ENCODE measurements at regions not wholly inside any gene's neighbourhood (a gene's known extent, or its start where the extent isn't known, plus 50 kb on each side); places are given as distances from the start of the nearest gene placed in this dataset.

GRCh38 chr16:86909359-86910160 is 331.2 kb downstream of the FOXL1 start:
- POLR2A ChIA-PET: no interaction called here
- H3K9me3 ChIP-seq: no peaks in the 10 kb centered on the region
- TF ChIP-seq HOXA7 (CRISPR knock-in tag; IDR thresholded peaks at IDR 0.05): no peak
- TF ChIP-seq FOSB (CRISPR knock-in tag; IDR thresholded peaks at IDR 0.05): no peak
- no peak for TF ChIP-seq SREBF2 (IDR thresholded peaks at IDR 0.05)
- TF ChIP-seq, protein P1, sequence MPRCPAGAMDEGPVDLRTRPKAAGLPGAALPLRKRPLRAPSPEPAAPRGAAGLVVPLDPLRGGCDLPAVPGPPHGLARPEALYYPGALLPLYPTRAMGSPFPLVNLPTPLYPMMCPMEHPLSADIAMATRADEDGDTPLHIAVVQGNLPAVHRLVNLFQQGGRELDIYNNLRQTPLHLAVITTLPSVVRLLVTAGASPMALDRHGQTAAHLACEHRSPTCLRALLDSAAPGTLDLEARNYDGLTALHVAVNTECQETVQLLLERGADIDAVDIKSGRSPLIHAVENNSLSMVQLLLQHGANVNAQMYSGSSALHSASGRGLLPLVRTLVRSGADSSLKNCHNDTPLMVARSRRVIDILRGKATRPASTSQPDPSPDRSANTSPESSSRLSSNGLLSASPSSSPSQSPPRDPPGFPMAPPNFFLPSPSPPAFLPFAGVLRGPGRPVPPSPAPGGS (IDR thresholded peaks at IDR 0.05): no peak
- H3K4me1 ChIP-seq: no peaks in the 10 kb centered on the region
- WGBS (ENCODE audit: missing lambda C conversion rate): 87% methylated on average over 19 of the region's 19 CpGs
- H3K4me3 ChIP-seq: no peak overlapping the region
- FAIRE-seq (no peak), DNase-seq (ENCODE audit: low read depth in 1 of 2, low spot score in 1 of 2) (no peak), ATAC-seq (no peak)
- H3K4me2 ChIP-seq: no peak overlapping the region
- CTCF ChIA-PET: no interaction called here
- no peak overlapping the region for H3K27ac ChIP-seq

DNA sequence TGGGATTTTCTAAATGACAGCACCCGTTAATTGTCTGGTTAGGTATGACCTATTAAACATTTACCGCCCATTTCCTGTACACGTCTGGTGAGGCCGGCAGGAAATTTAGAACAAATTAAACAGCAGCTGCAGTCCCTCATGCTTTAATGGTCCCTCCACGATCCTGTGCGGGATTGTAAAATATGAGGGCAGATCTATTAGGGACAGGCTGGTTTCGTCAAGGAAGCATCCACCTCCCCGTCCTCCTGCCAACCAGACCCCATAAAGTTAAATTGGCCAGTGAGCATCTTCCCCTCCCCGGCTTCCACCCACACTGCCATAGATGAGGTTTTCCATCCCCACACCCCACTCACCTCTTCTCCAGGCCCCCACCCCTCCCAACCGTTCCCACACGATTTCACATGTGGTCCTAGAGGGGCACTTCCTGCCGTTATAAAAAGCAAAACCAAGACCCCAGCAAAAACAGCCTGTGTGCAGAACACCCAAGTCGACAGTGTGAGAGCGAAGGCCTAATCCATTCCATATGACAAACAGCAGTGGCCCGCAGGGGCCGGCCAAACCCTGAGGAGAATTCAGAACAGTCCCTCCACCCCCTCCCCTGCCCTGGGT is 331.9 kb downstream of the FOXL1 start:
- no peak for FAIRE-seq
- CTCF ChIA-PET: interaction anchor here (1.4 kb wide), 1 partner anchor 152 kb away, joined by 9 read pairs; no protein-coding TSS in a partner anchor
- no peak for ATAC-seq

More for the DNA sequence above, 331.9 kb downstream of the FOXL1 start:
- Histone ChIP-seq H3K4me3 (no peak overlapping the region), H3K27ac (no peak overlapping the region), H3K4me2 (no peak overlapping the region), H3K4me1 (no peaks in the 10 kb centered on the region), H3K9me3 (no peaks in the 10 kb centered on the region)
- no peak for DNase-seq (ENCODE audit: low read depth in 1 of 2, low spot score in 1 of 2)
- WGBS (ENCODE audit: missing lambda C conversion rate): 91% methylated on average over 16 of the region's 16 CpGs
- TF ChIP-seq ZSCAN20 (CRISPR knock-in tag; IDR thresholded peaks at IDR 0.05) (no peak), RAD21 (conservative IDR thresholded peaks at IDR 0.05 in 1 of 2, IDR thresholded peaks at IDR 0.05 in 1 of 2) (no peak), RCOR1 (IDR thresholded peaks at IDR 0.05; ENCODE audit: low read depth, low read length) (no peak), ATOH8 (CRISPR knock-in tag; IDR thresholded peaks at IDR 0.05; ENCODE audit: low read depth) (no peak), POLR2A (IDR thresholded peaks at IDR 0.05; ENCODE audit: low read length) (no peak), RNF2 (IDR thresholded peaks at IDR 0.05; ENCODE audit: borderline replicate concordance, low read depth) (no peak), RFX5 (IDR thresholded peaks at IDR 0.05) (no peak), MAZ (IDR thresholded peaks at IDR 0.05; ENCODE audit: borderline replicate concordance, low read depth, low read length) (no peak), HMGXB4 (CRISPR knock-in tag; IDR thresholded peaks at IDR 0.05; ENCODE audit: borderline replicate concordance) (no peak), ZC3H11A (IDR thresholded peaks at IDR 0.05) (no peak), POLR2AphosphoS2 (conservative IDR thresholded peaks at IDR 0.05; ENCODE audit: low read length) (no peak), EHMT2 (IDR thresholded peaks at IDR 0.05; ENCODE audit: low read depth) (no peak)
- TF ChIP-seq, protein P2, sequence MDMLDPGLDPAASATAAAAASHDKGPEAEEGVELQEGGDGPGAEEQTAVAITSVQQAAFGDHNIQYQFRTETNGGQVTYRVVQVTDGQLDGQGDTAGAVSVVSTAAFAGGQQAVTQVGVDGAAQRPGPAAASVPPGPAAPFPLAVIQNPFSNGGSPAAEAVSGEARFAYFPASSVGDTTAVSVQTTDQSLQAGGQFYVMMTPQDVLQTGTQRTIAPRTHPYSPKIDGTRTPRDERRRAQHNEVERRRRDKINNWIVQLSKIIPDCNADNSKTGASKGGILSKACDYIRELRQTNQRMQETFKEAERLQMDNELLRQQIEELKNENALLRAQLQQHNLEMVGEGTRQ (IDR thresholded peaks at IDR 0.05): no peak
- TF ChIP-seq, protein P3, sequence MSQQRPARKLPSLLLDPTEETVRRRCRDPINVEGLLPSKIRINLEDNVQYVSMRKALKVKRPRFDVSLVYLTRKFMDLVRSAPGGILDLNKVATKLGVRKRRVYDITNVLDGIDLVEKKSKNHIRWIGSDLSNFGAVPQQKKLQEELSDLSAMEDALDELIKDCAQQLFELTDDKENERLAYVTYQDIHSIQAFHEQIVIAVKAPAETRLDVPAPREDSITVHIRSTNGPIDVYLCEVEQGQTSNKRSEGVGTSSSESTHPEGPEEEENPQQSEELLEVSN (IDR thresholded peaks at IDR 0.05; ENCODE audit: borderline replicate concordance, low read depth): no peak
- POLR2A ChIA-PET: no interaction called here

Data from A549 (cell line).